Mucosa of descending colon (tissue), 3 donors: ENCODE measurements at regions not wholly inside any gene's neighbourhood (a gene's known extent, or its start where the extent isn't known, plus 50 kb on each side); places are given as distances from the start of the nearest gene placed in this dataset.

Experiments
- ATAC-seq: fragments of 200-7000 bp; cut with Tn5 transposase; one replicate; pipeline ENCODE4 v1.9.1; 2020; ENCODE audit warnings: mild to moderate bottlenecking, moderate library complexity
- DNase-seq, 3 donors: peaks; one replicate each; pipeline ENCODE4 v3.0.0-alpha.2; 2020
- H3K36me3 ChIP-seq: fragments of 200-600 bp; one replicate; pipeline ENCODE4 v1.8.0; 2021; ENCODE audit warnings: low read depth, mild to moderate bottlenecking
- H3K4me1 ChIP-seq: fragments of 200-600 bp; one replicate; pipeline ENCODE4 v1.8.0; 2021; ENCODE audit warnings: low read depth, mild to moderate bottlenecking
- H3K4me3 ChIP-seq: fragments of 200-600 bp; one replicate; pipeline ENCODE4 v1.8.0; 2021; ENCODE audit warnings: mild to moderate bottlenecking
- H3K9me3 ChIP-seq: fragments of 200-600 bp; one replicate; pipeline ENCODE4 v1.8.0; 2021; ENCODE audit warnings: mild to moderate bottlenecking
- CTCF ChIP-seq: fragments of 200-600 bp; IDR thresholded peaks from one replicate; pipeline ENCODE4 v1.8.0; 2022; ENCODE audit warnings: antibody characterized with exemption, mild to moderate bottlenecking
- intact Hi-C, 2 donors: fragments of 100-400 bp; cut with DNase I in 1 of 2; cut with micrococcal nuclease in 1 of 2; formaldehyde crosslinking; loops; one replicate each; pipeline versions ENCODE4 v1.11.0 to v1.11.1; 2022; cut with DNase I, micrococcal nuclease
- donor health status: DM: no; HTN: no; CAD: no; lungs with moderate emphysema.
- donor health status: DM: no; HTN: no; CAD: no.
- donor health status: DM: no; HTN: yes; CAD: no.

- no peaks in the 10 kb centered on the region for H3K36me3 ChIP-seq
- no peaks in the 10 kb centered on the region for H3K9me3 ChIP-seq
- ATAC-seq (peak; percentile 37), DNase-seq (no peak)
- no peaks in the 10 kb centered on the region for H3K4me1 ChIP-seq
- intact Hi-C loops, result no loop called here
- no peak for TF ChIP-seq CTCF
- H3K4me3 ChIP-seq, result no peak overlapping the region
Measured at GRCh38 chr1:56433056-56433577, 146.2 kb downstream of the PLPP3 start.

GRCh38 chr1:56432166-56432971 is 147.0 kb downstream of the PLPP3 start:
- no peaks in the 10 kb centered on the region for H3K4me1 ChIP-seq
- no peak for TF ChIP-seq CTCF
- H3K9me3 ChIP-seq, result no peaks in the 10 kb centered on the region
- intact Hi-C loops, result no loop called here
- no peak overlapping the region for H3K4me3 ChIP-seq
- no peak for DNase-seq
- no peak for ATAC-seq
- H3K36me3 ChIP-seq, result no peaks in the 10 kb centered on the region

- no peaks in the 10 kb centered on the region for H3K4me1 ChIP-seq
- no peaks in the 10 kb centered on the region for H3K9me3 ChIP-seq
- no peaks in the 10 kb centered on the region for H3K36me3 ChIP-seq
- ATAC-seq, result no peak
- intact Hi-C loops, result no loop called here
- DNase-seq, result no peak
- TF ChIP-seq CTCF, result no peak
- H3K4me3 ChIP-seq, result no peak overlapping the region
Measured at GRCh38 chr1:56430141-56430839, 149.1 kb downstream of the PLPP3 start.

GRCh38 chr1:56429288-56429687 is 150.1 kb downstream of the PLPP3 start:
- DNase-seq (no peak), ATAC-seq (no peak)
- H3K4me1 ChIP-seq, result no peaks in the 10 kb centered on the region
- no peak for TF ChIP-seq CTCF
- H3K9me3 ChIP-seq, result no peaks in the 10 kb centered on the region
- H3K36me3 ChIP-seq, result no peaks in the 10 kb centered on the region
- intact Hi-C loops, result no loop called here
- no peak overlapping the region for H3K4me3 ChIP-seq

GRCh38 chr1:56426587-56427381 is 152.6 kb downstream of the PLPP3 start:
- Histone ChIP-seq H3K4me3 (no peak overlapping the region), H3K9me3 (no peaks in the 10 kb centered on the region), H3K36me3 (no peaks in the 10 kb centered on the region), H3K4me1 (no peaks in the 10 kb centered on the region)
- ATAC-seq, result no peak
- intact Hi-C loops, result no loop called here
- no peak for TF ChIP-seq CTCF
- no peak for DNase-seq
